ENCODE measurements at regions not wholly inside any gene's neighbourhood (a gene's known extent, or its start where the extent isn't known, plus 50 kb on each side); places are given as distances from the start of the nearest gene placed in this dataset.

- Histone ChIP-seq H3K4me3 (ENCODE audit: low read depth, low read length) (no peak overlapping the region), H3K27ac (ENCODE audit: extremely low read depth, low read depth, low read length) (no peak overlapping the region), H3K4me1 (ENCODE audit: control insufficient read depth, insufficient read depth, low read length) (no peaks in the 10 kb centered on the region), H3K36me3 (ENCODE audit: control insufficient read depth in 2 of 2, insufficient read depth in 1 of 2, low read length in 2 of 2) (no peaks in the 10 kb centered on the region), H3K9me3 (ENCODE audit: control insufficient read depth, insufficient read depth, low read depth, low read length) (no peaks in the 10 kb centered on the region)
- TF ChIP-seq GLIS2 (tag by site-specific recombination; IDR thresholded peaks at IDR 0.05) (no peak), ZNF623 (tag by site-specific recombination; IDR thresholded peaks at IDR 0.05) (no peak), ZNF23 (tag by site-specific recombination; IDR thresholded peaks at IDR 0.05; ENCODE audit: borderline replicate concordance) (no peak), ZBTB20 (tag by site-specific recombination; IDR thresholded peaks at IDR 0.05) (no peak), ZNF843 (tag by site-specific recombination; IDR thresholded peaks at IDR 0.05) (no peak), ZSCAN16 (tag by site-specific recombination; IDR thresholded peaks at IDR 0.05) (no peak), ZNF398 (tag by site-specific recombination; IDR thresholded peaks at IDR 0.05) (no peak), ZBTB21 (tag by site-specific recombination; IDR thresholded peaks at IDR 0.05) (no peak), ZNF24 (tag by site-specific recombination; IDR thresholded peaks at IDR 0.05) (no peak), GFI1B (tag by site-specific recombination; IDR thresholded peaks at IDR 0.05) (no peak), ZNF544 (tag by site-specific recombination; IDR thresholded peaks at IDR 0.05) (no peak), TCF7L2 (IDR thresholded peaks at IDR 0.05; ENCODE audit: borderline replicate concordance, low read depth, low read length) (no peak), ZBTB48 (tag by site-specific recombination; IDR thresholded peaks at IDR 0.05) (no peak), YY2 (tag by site-specific recombination; IDR thresholded peaks at IDR 0.05) (no peak), ZFP37 (tag by site-specific recombination; IDR thresholded peaks at IDR 0.05) (no peak)
- TF ChIP-seq, protein P1, sequence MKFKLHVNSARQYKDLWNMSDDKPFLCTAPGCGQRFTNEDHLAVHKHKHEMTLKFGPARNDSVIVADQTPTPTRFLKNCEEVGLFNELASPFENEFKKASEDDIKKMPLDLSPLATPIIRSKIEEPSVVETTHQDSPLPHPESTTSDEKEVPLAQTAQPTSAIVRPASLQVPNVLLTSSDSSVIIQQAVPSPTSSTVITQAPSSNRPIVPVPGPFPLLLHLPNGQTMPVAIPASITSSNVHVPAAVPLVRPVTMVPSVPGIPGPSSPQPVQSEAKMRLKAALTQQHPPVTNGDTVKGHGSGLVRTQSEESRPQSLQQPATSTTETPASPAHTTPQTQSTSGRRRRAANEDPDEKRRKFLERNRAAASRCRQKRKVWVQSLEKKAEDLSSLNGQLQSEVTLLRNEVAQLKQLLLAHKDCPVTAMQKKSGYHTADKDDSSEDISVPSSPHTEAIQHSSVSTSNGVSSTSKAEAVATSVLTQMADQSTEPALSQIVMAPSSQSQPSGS (tag by site-specific recombination; IDR thresholded peaks at IDR 0.05; ENCODE audit: low read depth), result no peak
- TF ChIP-seq, protein P2, sequence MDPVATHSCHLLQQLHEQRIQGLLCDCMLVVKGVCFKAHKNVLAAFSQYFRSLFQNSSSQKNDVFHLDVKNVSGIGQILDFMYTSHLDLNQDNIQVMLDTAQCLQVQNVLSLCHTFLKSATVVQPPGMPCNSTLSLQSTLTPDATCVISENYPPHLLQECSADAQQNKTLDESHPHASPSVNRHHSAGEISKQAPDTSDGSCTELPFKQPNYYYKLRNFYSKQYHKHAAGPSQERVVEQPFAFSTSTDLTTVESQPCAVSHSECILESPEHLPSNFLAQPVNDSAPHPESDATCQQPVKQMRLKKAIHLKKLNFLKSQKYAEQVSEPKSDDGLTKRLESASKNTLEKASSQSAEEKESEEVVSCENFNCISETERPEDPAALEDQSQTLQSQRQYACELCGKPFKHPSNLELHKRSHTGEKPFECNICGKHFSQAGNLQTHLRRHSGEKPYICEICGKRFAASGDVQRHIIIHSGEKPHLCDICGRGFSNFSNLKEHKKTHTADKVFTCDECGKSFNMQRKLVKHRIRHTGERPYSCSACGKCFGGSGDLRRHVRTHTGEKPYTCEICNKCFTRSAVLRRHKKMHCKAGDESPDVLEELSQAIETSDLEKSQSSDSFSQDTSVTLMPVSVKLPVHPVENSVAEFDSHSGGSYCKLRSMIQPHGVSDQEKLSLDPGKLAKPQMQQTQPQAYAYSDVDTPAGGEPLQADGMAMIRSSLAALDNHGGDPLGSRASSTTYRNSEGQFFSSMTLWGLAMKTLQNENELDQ (tag by site-specific recombination; IDR thresholded peaks at IDR 0.05; ENCODE audit: low read depth), result no peak
- CTCF ChIA-PET, result no interaction called here
- POLR2A ChIA-PET, result interaction anchor here (0.6 kb wide), 1 partner anchor 730 kb away, joined by 3 read pairs; no protein-coding TSS in a partner anchor
These were observed 557.0 kb downstream of the FGF9 start for GRCh38 chr13:22227895-22228294.

DNA sequence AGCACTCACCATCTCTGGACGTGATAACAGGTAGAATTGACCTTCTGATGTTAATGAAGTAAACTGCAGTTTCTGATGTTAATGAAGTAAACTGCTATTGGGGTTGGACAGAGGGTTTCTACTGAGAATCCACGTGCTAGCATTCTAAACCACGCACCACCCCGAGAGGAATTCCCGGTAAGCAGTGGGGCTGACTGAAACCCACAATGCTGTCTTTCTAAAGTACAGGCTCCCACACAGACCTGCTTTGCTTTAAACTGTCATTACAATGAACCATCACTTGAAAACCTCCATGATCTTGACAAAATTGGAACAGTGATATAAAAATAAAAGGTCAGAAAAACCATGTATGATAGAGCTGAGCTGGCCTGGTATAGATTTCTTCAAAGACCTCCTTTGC is 559.0 kb downstream of the FGF9 start:
- POLR2A ChIA-PET, result no interaction called here
- Histone ChIP-seq H3K27ac (ENCODE audit: extremely low read depth, low read depth, low read length) (no peak overlapping the region), H3K36me3 (ENCODE audit: control insufficient read depth in 2 of 2, insufficient read depth in 1 of 2, low read length in 2 of 2) (no peaks in the 10 kb centered on the region), H3K4me3 (ENCODE audit: low read depth, low read length) (no peak overlapping the region), H3K9me3 (ENCODE audit: control insufficient read depth, insufficient read depth, low read depth, low read length) (no peaks in the 10 kb centered on the region), H3K4me1 (ENCODE audit: control insufficient read depth, insufficient read depth, low read length) (no peaks in the 10 kb centered on the region)
- CTCF ChIA-PET, result no interaction called here
- TF ChIP-seq HOXC10 (CRISPR knock-in tag; IDR thresholded peaks at IDR 0.05), result no peak
- TF ChIP-seq ZNF341 (tag by site-specific recombination; IDR thresholded peaks at IDR 0.05; ENCODE audit: low read depth), result no peak
- TF ChIP-seq ZNF585B (tag by site-specific recombination; IDR thresholded peaks at IDR 0.05), result no peak
- TF ChIP-seq ZFP37 (tag by site-specific recombination; IDR thresholded peaks at IDR 0.05), result no peak
- no peak for TF ChIP-seq BCL11A (tag by site-specific recombination; IDR thresholded peaks at IDR 0.05; ENCODE audit: low read depth)
- no peak for TF ChIP-seq ZBTB1 (tag by site-specific recombination; IDR thresholded peaks at IDR 0.05)
- TF ChIP-seq ZNF391 (tag by site-specific recombination; IDR thresholded peaks at IDR 0.05; ENCODE audit: borderline replicate concordance, low read depth), result no peak
- TF ChIP-seq ZNF701 (tag by site-specific recombination; IDR thresholded peaks at IDR 0.05), result no peak
